Ishikawa (cell line): ENCODE measurements at regions not wholly inside any gene's neighbourhood (a gene's known extent, or its start where the extent isn't known, plus 50 kb on each side); places are given as distances from the start of the nearest gene placed in this dataset.

ENCODE experiments used
- CREB1 ChIP-seq: IDR thresholded peaks from 2 replicates; pipeline ENCODE4 v1.6.1; 2012; ENCODE audit warnings: low read depth
- EGR1 ChIP-seq: IDR thresholded peaks from 2 replicates; pipeline ENCODE4 v1.6.1; 2012
- EP300 ChIP-seq: IDR thresholded peaks from 2 replicates; pipeline ENCODE4 v1.6.1; 2012; ENCODE audit warnings: borderline replicate concordance
- MAX ChIP-seq: IDR thresholded peaks from 2 replicates; pipeline ENCODE4 v1.6.1; 2012
- NFIC ChIP-seq: IDR thresholded peaks from 2 replicates; pipeline ENCODE4 v1.6.1; 2012
- REST ChIP-seq: IDR thresholded peaks from 2 replicates; pipeline ENCODE4 v1.6.1; 2012; ENCODE audit warnings: low read depth, mild to moderate bottlenecking
- TAF1 ChIP-seq: IDR thresholded peaks from 2 replicates; pipeline ENCODE4 v1.6.1; 2012; ENCODE audit warnings: low read depth, mild to moderate bottlenecking
- TCF12 ChIP-seq: IDR thresholded peaks from 2 replicates; pipeline ENCODE4 v1.6.1; 2012; ENCODE audit warnings: low read depth
- USF1 ChIP-seq: IDR thresholded peaks from 2 replicates; pipeline ENCODE4 v1.6.1; 2012
- YY1 ChIP-seq: IDR thresholded peaks from 2 replicates; pipeline ENCODE4 v1.6.1; 2012; ENCODE audit warnings: low read depth
- ZBTB7A ChIP-seq: IDR thresholded peaks from 2 replicates; pipeline ENCODE4 v1.6.1; 2012; ENCODE audit warnings: low read depth

- TF ChIP-seq NFIC (no peak), MAX (no peak), USF1 (no peak), EP300 (no peak), REST (no peak), TCF12 (no peak), EGR1 (no peak), CREB1 (no peak), TAF1 (no peak), YY1 (no peak), ZBTB7A (no peak)
Measured at GRCh38 chr13:80195649-80196048, 145.3 kb downstream of the SPRY2 start.
